GM21526 (cell line): ENCODE measurements at regions not wholly inside any gene's neighbourhood (a gene's known extent, or its start where the extent isn't known, plus 50 kb on each side); places are given as distances from the start of the nearest gene placed in this dataset.
"Not testable (repeated sequence)": the region's sequence is repeated elsewhere in the genome, so short reads cannot be mapped to it uniquely, and the experiment has no call there.

ENCODE experiments used
- ATAC-seq: cut with Tn5 transposase; IDR thresholded peaks from one replicate; pipeline ENCODE4 v1.9.1; 2021; ENCODE audit warnings: moderate library complexity; ENCODE audit not compliant: unreplicated experiment, low FRiP score

GRCh38 chr6:134822920-134823709 lies 126.8 kb downstream of the ALDH8A1 start:
- no peak for ATAC-seq

GRCh38 chr6:134821928-134822864 lies 127.7 kb downstream of the ALDH8A1 start:
- ATAC-seq, result no peak

- ATAC-seq, result no peak
These were observed 128.5 kb downstream of the ALDH8A1 start for GRCh38 chr6:134821397-134821796.

GRCh38 chr6:134819863-134820800 lies 129.8 kb downstream of the ALDH8A1 start:
- no peak for ATAC-seq

- no peak for ATAC-seq
These were observed 130.7 kb downstream of the ALDH8A1 start for GRCh38 chr6:134819236-134819635.

- no peak for ATAC-seq
These were observed 132.5 kb downstream of the ALDH8A1 start for GRCh38 chr6:134817448-134817847.

GRCh38 chr6:134816780-134817179 lies 133.1 kb downstream of the ALDH8A1 start:
- ATAC-seq, result no peak

- ATAC-seq, result no peak
These were observed 133.6 kb downstream of the ALDH8A1 start for GRCh38 chr6:134816300-134816699.

GRCh38 chr6:134814076-134814695 lies 135.7 kb downstream of the ALDH8A1 start:
- ATAC-seq, result no peak

GRCh38 chr6:134813146-134813545 lies 136.8 kb downstream of the ALDH8A1 start:
- no peak for ATAC-seq

GRCh38 chr6:134810402-134810801 lies 139.5 kb downstream of the ALDH8A1 start:
- no peak for ATAC-seq

GRCh38 chr6:134809130-134809529 lies 140.8 kb downstream of the ALDH8A1 start:
- ATAC-seq, result no peak

- ATAC-seq, result no peak
These were observed 143.6 kb downstream of the ALDH8A1 start for GRCh38 chr6:134806180-134806798.

GRCh38 chr6:134805168-134805567 lies 144.7 kb downstream of the ALDH8A1 start:
- ATAC-seq, result no peak

GRCh38 chr6:134804311-134804710 lies 145.6 kb downstream of the ALDH8A1 start:
- not testable (repeated sequence) for ATAC-seq

- no peak for ATAC-seq
These were observed 147.4 kb downstream of the ALDH8A1 start for GRCh38 chr6:134802426-134803058.

GRCh38 chr6:134797400-134798113 lies 152.3 kb downstream of the ALDH8A1 start:
- ATAC-seq, result no peak

- ATAC-seq, result no peak
These were observed 154.2 kb downstream of the ALDH8A1 start for GRCh38 chr6:134795691-134796090.
